ENCODE measurements at regions not wholly inside any gene's neighbourhood (a gene's known extent, or its start where the extent isn't known, plus 50 kb on each side); places are given as distances from the start of the nearest gene placed in this dataset.

DNA sequence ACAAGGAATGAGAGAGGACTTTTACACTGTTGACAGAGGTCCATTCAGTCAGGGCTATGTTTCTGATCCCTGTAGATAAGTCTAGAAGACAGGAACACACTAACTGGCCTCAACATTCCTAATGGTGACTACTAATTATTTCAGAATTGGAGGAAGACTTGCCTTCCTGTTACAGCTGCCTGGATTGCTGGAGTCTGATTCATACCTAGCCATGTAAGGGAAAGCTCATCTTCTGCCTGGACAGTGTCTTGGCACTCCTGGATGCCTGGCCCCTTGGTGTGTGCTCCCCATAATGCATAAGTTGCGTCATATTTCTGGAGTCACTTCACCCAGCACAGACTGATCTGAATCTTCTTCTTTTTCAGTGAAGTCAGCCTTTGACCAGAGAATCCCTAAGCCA is 326.0 kb upstream of the RUNX1 start:
- no peak overlapping the region for H3K4me3 ChIP-seq (ENCODE audit: low read depth, low read length)

DNA sequence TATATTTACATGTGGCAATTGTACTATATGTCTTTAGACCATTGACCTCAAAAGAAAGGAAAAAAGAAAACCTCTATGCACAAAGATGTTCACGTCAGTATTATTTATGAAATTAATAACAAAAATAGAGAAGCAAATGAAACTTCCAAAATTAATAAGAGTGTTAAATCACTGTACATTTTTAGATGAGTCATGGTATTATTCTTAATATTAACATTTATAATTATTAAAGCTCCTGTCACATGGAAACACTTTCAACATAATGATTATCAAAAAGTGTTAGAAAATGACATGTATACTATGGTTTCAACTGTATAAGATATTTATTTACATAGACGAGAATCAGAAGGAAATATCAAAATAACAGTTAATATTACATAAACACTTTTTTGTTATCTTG is 324.9 kb upstream of the RUNX1 start:
- TF ChIP-seq, protein P1, sequence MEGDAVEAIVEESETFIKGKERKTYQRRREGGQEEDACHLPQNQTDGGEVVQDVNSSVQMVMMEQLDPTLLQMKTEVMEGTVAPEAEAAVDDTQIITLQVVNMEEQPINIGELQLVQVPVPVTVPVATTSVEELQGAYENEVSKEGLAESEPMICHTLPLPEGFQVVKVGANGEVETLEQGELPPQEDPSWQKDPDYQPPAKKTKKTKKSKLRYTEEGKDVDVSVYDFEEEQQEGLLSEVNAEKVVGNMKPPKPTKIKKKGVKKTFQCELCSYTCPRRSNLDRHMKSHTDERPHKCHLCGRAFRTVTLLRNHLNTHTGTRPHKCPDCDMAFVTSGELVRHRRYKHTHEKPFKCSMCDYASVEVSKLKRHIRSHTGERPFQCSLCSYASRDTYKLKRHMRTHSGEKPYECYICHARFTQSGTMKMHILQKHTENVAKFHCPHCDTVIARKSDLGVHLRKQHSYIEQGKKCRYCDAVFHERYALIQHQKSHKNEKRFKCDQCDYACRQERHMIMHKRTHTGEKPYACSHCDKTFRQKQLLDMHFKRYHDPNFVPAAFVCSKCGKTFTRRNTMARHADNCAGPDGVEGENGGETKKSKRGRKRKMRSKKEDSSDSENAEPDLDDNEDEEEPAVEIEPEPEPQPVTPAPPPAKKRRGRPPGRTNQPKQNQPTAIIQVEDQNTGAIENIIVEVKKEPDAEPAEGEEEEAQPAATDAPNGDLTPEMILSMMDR (IDR thresholded peaks at IDR 0.05; ENCODE audit: low read depth, low read length), result no peak
- H3K4me3 ChIP-seq (ENCODE audit: low read depth, low read length), result no peak overlapping the region

More for the DNA sequence above, 326.0 kb upstream of the RUNX1 start:
- TF ChIP-seq, protein P1 (IDR thresholded peaks at IDR 0.05; ENCODE audit: low read depth, low read length), result no peak

DNA sequence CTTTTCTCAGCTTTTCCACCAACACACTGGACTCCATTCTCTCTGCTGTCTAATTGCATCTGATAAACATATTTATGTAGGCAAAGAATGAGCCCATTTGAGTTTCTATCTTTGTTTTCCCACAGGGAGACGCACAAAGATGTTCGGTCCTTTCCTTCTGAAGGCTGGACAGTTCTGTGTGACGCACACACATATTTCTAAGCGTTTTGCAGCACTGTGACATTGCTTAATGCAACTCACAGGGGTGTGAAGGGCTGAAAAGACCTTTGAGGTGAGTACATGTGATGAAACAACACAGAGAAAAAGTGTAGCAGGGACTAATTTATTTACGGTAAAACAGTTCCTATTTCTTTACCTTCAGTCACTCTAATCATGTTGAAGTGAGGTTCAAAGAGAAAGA is 323.1 kb upstream of the RUNX1 start:
- TF ChIP-seq, protein P1 (IDR thresholded peaks at IDR 0.05; ENCODE audit: low read depth, low read length), result no peak
- H3K4me3 ChIP-seq (ENCODE audit: low read depth, low read length), result no peak overlapping the region

DNA sequence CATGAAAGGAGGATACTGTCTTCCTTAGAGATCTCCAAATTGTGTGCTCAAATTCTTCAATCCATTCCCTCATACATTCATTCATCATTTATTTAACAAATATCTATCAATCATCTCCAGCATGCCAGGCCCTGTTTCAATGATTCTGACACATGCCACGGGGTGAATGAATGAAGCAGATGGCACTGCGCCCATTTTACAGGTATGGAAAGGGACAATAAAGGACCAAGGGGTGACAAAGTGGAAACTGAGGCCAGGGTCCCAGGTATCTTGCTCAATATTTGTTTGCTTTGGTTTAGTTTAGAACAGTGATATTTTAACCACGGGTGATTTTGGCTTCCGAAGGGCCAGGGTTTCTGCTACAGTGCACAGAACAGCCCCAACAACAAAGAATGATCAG is 321.6 kb upstream of the RUNX1 start:
- no peak overlapping the region for H3K4me3 ChIP-seq (ENCODE audit: low read depth, low read length)
- TF ChIP-seq, protein P1 (IDR thresholded peaks at IDR 0.05; ENCODE audit: low read depth, low read length), result no peak

DNA sequence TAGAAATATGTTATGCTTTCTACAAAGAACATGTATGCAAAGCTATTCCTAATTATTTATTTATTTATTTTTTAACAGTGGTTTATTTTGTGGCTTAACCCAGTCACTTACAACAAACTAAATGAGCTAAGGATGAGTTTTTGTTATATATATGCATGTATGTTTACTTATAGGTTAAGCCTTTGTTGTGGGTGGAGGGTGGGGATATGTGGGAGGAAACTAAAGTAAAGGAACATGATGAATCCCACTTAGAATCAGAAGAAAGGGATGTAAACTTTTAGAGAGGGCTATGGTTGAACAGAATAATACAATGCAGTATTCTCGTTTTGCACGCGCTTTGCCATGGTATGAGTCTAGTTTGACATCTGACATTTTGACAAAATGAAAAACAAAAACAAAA is 321.0 kb upstream of the RUNX1 start:
- no peak overlapping the region for H3K4me3 ChIP-seq (ENCODE audit: low read depth, low read length)
- TF ChIP-seq, protein P1 (IDR thresholded peaks at IDR 0.05; ENCODE audit: low read depth, low read length), result no peak

DNA sequence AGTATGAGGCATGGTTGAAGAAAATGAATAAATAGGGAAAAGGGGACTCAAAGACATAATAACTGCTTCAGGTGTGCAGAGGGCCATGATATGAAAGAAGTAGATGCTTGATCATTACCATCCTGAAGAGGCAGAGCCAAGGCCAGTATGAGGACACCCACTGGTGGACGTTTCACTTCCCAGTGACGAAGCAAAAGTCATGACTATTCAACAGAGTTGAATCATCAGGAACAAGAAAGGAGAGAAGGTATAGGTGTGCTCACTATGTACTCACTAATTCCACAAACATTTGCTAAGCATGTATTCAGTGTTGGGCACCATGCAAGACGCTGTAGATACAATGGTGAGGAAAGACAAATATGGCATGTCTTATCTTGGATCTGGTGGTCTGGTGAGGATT is 319.2 kb upstream of the RUNX1 start:
- no peak overlapping the region for H3K4me3 ChIP-seq (ENCODE audit: low read depth, low read length)
- TF ChIP-seq, protein P1 (IDR thresholded peaks at IDR 0.05; ENCODE audit: low read depth, low read length), result no peak

DNA sequence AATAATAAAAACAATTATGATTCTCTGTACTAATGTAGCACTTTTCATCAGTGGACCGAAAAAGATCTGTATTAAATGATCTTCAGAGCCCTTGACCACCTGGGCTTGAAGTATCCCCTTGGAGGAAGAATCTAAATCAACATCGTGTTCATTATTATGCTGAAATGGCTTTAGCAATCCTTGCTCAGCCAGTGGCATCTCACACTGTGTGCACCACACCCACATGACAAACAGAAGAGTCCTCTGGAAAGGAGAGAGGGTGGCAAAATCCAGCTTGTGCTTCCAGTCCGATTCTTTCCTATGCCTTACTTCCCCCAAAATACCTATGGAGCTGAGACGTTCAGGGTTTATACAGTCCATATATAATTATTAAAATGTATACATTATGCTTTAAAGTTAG is 318.5 kb upstream of the RUNX1 start:
- TF ChIP-seq, protein P1 (IDR thresholded peaks at IDR 0.05; ENCODE audit: low read depth, low read length), result no peak
- H3K4me3 ChIP-seq (ENCODE audit: low read depth, low read length), result no peak overlapping the region
